OCI-LY1 (cell line): ENCODE measurements at regions not wholly inside any gene's neighbourhood (a gene's known extent, or its start where the extent isn't known, plus 50 kb on each side); places are given as distances from the start of the nearest gene placed in this dataset.

Experiments
- H2AFZ ChIP-seq: fragments of 200-600 bp; sonication (generic), shearing (Covaris generic); 2 replicates; pipeline ENCODE4 v1.6.0; 2014; ENCODE audit warnings: antibody characterized with exemption, mild to moderate bottlenecking, low read length
- H3F3A ChIP-seq: fragments of 200-600 bp; sonication (generic), shearing (Covaris generic); 2 replicates; pipeline ENCODE4 v1.6.0; 2014; ENCODE audit warnings: mild to moderate bottlenecking, antibody characterized with exemption, low read length, moderate library complexity; ENCODE audit not compliant: insufficient read depth
- H3K27ac ChIP-seq: fragments of 200-600 bp; sonication (generic); 2 replicates; pipeline ENCODE4 v1.5.1; 2014; ENCODE audit warnings: low read length, mixed run types, mild to moderate bottlenecking, low read depth; ENCODE audit not compliant: poor library complexity, severe bottlenecking
- H3K27me3 ChIP-seq: fragments of 200-600 bp; sonication (generic); 2 replicates; pipeline ENCODE4 v1.6.0; 2014; ENCODE audit warnings: antibody characterized with exemption, mild to moderate bottlenecking, low read length, moderate library complexity; ENCODE audit not compliant: insufficient read depth
- H3K36me3 ChIP-seq: fragments of 200-600 bp; sonication (generic); 2 replicates; pipeline ENCODE4 v1.6.1; 2014; ENCODE audit warnings: mild to moderate bottlenecking, antibody characterized with exemption, low read length, moderate library complexity, mixed read lengths; ENCODE audit not compliant: insufficient read depth
- H3K4me1 ChIP-seq: fragments of 200-600 bp; sonication (generic); 2 replicates; pipeline ENCODE4 v1.5.1; 2014; ENCODE audit warnings: mild to moderate bottlenecking, low read length, moderate library complexity; ENCODE audit not compliant: insufficient read depth, severe bottlenecking
- H3K4me2 ChIP-seq: fragments of 200-600 bp; sonication (generic), shearing (Covaris generic); 2 replicates; pipeline ENCODE4 v1.6.1; 2014; ENCODE audit warnings: low read length
- H3K4me3 ChIP-seq: fragments of 200-600 bp; sonication (generic); 2 replicates; pipeline ENCODE4 v1.5.1; 2014; ENCODE audit warnings: low read length, low read depth, mild to moderate bottlenecking, mixed read lengths; ENCODE audit not compliant: poor library complexity, severe bottlenecking
- H3K79me2 ChIP-seq: fragments of 200-600 bp; shearing (Covaris generic); 2 replicates; pipeline ENCODE4 v1.6.1; 2016; ENCODE audit warnings: mixed run types, low read length, mixed read lengths; ENCODE audit not compliant: insufficient read depth
- H3K9ac ChIP-seq: fragments of 200-600 bp; sonication (generic), shearing (Covaris generic); 2 replicates; pipeline ENCODE4 v1.6.1; 2014; ENCODE audit warnings: mild to moderate bottlenecking, low read length, mixed read lengths
- H3K9me2 ChIP-seq: fragments of 200-600 bp; sonication (generic), shearing (Covaris generic); 2 replicates; pipeline ENCODE4 v1.6.1; 2014; ENCODE audit warnings: low read depth, mild to moderate bottlenecking, low read length, mixed read lengths
- H3K9me3 ChIP-seq: fragments of 200-600 bp; shearing (Covaris generic); 2 replicates; pipeline ENCODE4 v1.6.1; 2014; ENCODE audit warnings: low read length, mixed read lengths
- H4K20me1 ChIP-seq: fragments of 200-600 bp; sonication (generic), shearing (Covaris generic); 2 replicates; pipeline ENCODE4 v1.6.0; 2016; ENCODE audit warnings: mild to moderate bottlenecking, low read length; ENCODE audit not compliant: insufficient read depth
- CTCF ChIP-seq: fragments of 200-600 bp; sonication (generic), shearing (Covaris generic); IDR thresholded peaks from 2 replicates; pipeline ENCODE4 v1.5.1; 2017; ENCODE audit warnings: mild to moderate bottlenecking, antibody characterized with exemption, low read length, moderate library complexity, mixed read lengths
- EZH2 ChIP-seq: fragments of 200-600 bp; sonication (generic), shearing (Covaris generic); IDR thresholded peaks from 2 replicates; pipeline ENCODE4 v1.8.0; 2017; ENCODE audit warnings: borderline replicate concordance, mixed run types, mild to moderate bottlenecking, antibody characterized with exemption, low read length, moderate library complexity, mixed read lengths

DNA sequence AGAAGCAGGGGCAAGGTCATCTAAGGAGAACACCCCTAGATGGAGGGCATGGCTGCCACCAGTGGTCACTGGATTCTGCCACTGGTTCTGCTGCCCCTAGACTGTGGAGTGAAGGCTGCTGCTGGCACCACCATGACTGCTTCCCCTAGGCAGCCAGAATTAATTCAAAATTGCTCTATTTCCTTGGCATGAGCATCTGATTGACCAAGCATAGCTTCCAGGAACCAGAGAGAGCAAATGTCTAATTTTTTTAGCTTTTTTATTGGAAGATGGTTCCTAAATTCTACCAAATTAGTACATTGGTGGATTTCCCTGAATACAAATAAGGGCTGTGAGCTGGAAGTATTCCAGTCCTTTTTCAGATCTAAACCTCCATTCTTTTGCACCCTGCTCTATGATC is 270.2 kb upstream of the GBE1 start:
- Histone ChIP-seq H3K27me3 (no peaks in the 10 kb centered on the region), H3K4me3 (no peak overlapping the region), H3K4me1 (no peaks in the 10 kb centered on the region), H3K36me3 (no peaks in the 10 kb centered on the region), H3K9me2 (no peaks in the 10 kb centered on the region), H3K27ac (no peak overlapping the region), H2AFZ (no peak overlapping the region), H3K79me2 (no peaks in the 10 kb centered on the region), H3K4me2 (no peak overlapping the region), H3K9ac (no peak overlapping the region), H4K20me1 (no peaks in the 10 kb centered on the region), H3K9me3 (no peaks in the 10 kb centered on the region), H3F3A (no peaks in the 10 kb centered on the region)
- TF ChIP-seq EZH2 (no peak), CTCF (no peak)

DNA sequence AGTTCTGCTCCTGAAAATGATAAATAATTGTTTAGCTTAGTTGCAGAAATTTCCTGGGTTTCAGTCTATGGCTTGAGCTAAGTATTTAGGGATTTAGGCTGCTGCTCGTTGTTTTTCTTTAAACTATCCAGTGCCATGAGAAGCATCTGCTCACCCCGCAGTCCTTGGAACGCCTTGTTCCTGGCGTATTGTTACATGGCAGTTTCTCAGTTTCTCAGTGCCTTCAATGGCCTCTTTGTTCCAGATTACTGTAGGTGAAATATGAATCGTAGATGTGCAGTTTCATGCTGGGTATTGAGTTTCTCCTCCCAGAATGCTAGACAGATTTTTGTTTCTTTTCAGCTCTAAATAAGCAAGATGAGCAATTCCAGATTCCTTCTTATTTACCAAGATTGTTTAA is 269.5 kb upstream of the GBE1 start:
- Histone ChIP-seq H4K20me1 (no peaks in the 10 kb centered on the region), H3K9me2 (no peaks in the 10 kb centered on the region), H3K27me3 (no peaks in the 10 kb centered on the region), H3K9ac (no peak overlapping the region), H3K9me3 (no peaks in the 10 kb centered on the region), H3K4me2 (no peak overlapping the region), H3K36me3 (no peaks in the 10 kb centered on the region), H3K4me3 (no peak overlapping the region), H3K79me2 (no peaks in the 10 kb centered on the region), H3K27ac (no peak overlapping the region), H2AFZ (no peak overlapping the region), H3F3A (no peaks in the 10 kb centered on the region), H3K4me1 (no peaks in the 10 kb centered on the region)
- TF ChIP-seq CTCF (no peak), EZH2 (no peak)

GRCh38 chr3:82022836-82023235 is 261.4 kb upstream of the GBE1 start:
- Histone ChIP-seq H3K79me2 (no peaks in the 10 kb centered on the region), H3K9me2 (no peaks in the 10 kb centered on the region; the same call in 1 of the 2 replicates), H3K9me3 (no peaks in the 10 kb centered on the region), H2AFZ (no peak overlapping the region), H3K4me1 (no peaks in the 10 kb centered on the region), H3K36me3 (no peaks in the 10 kb centered on the region), H4K20me1 (no peaks in the 10 kb centered on the region), H3K4me2 (no peak overlapping the region), H3F3A (no peaks in the 10 kb centered on the region), H3K27ac (no peak overlapping the region), H3K27me3 (no peaks in the 10 kb centered on the region), H3K9ac (no peak overlapping the region), H3K4me3 (no peak overlapping the region)
- no peak for TF ChIP-seq CTCF
- no peak for TF ChIP-seq EZH2
